HCT116 (cell line): ENCODE measurements at regions not wholly inside any gene's neighbourhood (a gene's known extent, or its start where the extent isn't known, plus 50 kb on each side); places are given as distances from the start of the nearest gene placed in this dataset.

Source experiments
- CEBPB ChIP-seq: IDR thresholded peaks from 2 replicates; pipeline ENCODE4 v1.6.1; 2012; ENCODE audit warnings: low read depth
- EGR1 ChIP-seq: IDR thresholded peaks from 2 replicates; pipeline ENCODE4 v1.6.1; 2012; ENCODE audit warnings: low read depth
- EZH2 ChIP-seq: fragments of 200-600 bp; sonication (generic); IDR thresholded peaks from 2 replicates; pipeline ENCODE4 v1.6.1; 2017; ENCODE audit warnings: antibody characterized with exemption, mixed run types
- EZH2phosphoT487 ChIP-seq: fragments of 200-600 bp; IDR thresholded peaks from 2 replicates; pipeline ENCODE4 v1.6.1; 2018; ENCODE audit warnings: antibody characterized with exemption, borderline replicate concordance
- JUND ChIP-seq: IDR thresholded peaks from 2 replicates; pipeline ENCODE4 v1.6.1; 2012
- POLR2A ChIP-seq: IDR thresholded peaks from 2 replicates; pipeline ENCODE4 v1.7.0; 2011; ENCODE audit warnings: borderline replicate concordance; ENCODE audit not compliant: insufficient read depth, insufficient read length; ENCODE audit errors: extremely low read depth
- POLR2AphosphoS5 ChIP-seq: IDR thresholded peaks from 2 replicates; pipeline ENCODE4 v1.6.1; 2011; ENCODE audit warnings: mild to moderate bottlenecking, low read depth, low read length, moderate library complexity
- SIN3A ChIP-seq: IDR thresholded peaks from 2 replicates; pipeline ENCODE4 v1.6.1; 2012; ENCODE audit warnings: low read depth
- SP1 ChIP-seq: IDR thresholded peaks from 2 replicates; pipeline ENCODE4 v1.6.1; 2012; ENCODE audit warnings: low read depth
- ZFX ChIP-seq: fragments of 450-650 bp; IDR thresholded peaks from 2 replicates; pipeline ENCODE4 v1.6.1; 2017
- ZNF274 ChIP-seq: fragments of 200-500 bp; sonication (Bioruptor generic); IDR thresholded peaks from 2 replicates; pipeline ENCODE4 v1.6.1; 2014; ENCODE audit warnings: mild to moderate bottlenecking, low read depth, low read length, inconsistent platforms
- TF ChIP-seq, protein P1 (sequence below), 3 experiments: fragments of 200-600 bp in 1 of 3; sonication (generic) in 1 of 3; IDR thresholded peaks in 2 of 3; conservative IDR thresholded peaks in 1 of 3; 2 replicates each; pipeline ENCODE4 v1.5.1; 2012 to 2017; ENCODE audit warnings: low read depth in 2 of 3, low read length in 2 of 3, antibody characterized with exemption in 1 of 3, borderline replicate concordance in 1 of 3, control low read depth in 1 of 3, mild to moderate bottlenecking in 1 of 3, mixed read lengths in 1 of 3, mixed run types in 1 of 3, moderate library complexity in 1 of 3; ENCODE audit not compliant: insufficient read depth in 1 of 3
- TF ChIP-seq, protein P2 (sequence below): IDR thresholded peaks from 2 replicates; pipeline ENCODE4 v1.6.1; 2012; ENCODE audit warnings: low read depth
- TF ChIP-seq, protein P3 (sequence below): IDR thresholded peaks from 2 replicates; pipeline ENCODE4 v1.6.1; 2012

DNA sequence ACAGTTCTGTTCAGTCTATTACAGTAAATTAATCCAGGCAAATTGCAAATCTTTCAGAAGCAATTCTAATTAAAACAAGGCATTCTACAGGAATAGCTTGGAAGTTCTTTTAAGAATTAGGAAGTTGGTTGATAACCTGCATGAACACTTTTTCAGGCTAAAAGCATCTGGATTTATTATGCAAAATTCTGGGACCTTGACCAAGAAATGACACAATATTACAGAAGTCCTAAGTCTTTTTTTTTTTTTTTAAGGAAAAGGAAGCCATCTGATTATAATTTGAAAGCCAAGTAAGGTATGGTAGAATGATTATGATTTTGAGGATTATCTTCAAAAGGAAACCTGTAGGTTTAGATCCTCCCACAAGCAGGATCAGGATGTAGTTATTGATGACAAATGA, 74.7 kb upstream of the KCNK2 start:
- TF ChIP-seq POLR2A (no peak), CEBPB (no peak), POLR2AphosphoS5 (no peak), SIN3A (no peak), EZH2 (no peak), EZH2phosphoT487 (no peak), JUND (no peak), ZFX (no peak), ZNF274 (no peak), SP1 (no peak), EGR1 (no peak)
- TF ChIP-seq, protein P1, sequence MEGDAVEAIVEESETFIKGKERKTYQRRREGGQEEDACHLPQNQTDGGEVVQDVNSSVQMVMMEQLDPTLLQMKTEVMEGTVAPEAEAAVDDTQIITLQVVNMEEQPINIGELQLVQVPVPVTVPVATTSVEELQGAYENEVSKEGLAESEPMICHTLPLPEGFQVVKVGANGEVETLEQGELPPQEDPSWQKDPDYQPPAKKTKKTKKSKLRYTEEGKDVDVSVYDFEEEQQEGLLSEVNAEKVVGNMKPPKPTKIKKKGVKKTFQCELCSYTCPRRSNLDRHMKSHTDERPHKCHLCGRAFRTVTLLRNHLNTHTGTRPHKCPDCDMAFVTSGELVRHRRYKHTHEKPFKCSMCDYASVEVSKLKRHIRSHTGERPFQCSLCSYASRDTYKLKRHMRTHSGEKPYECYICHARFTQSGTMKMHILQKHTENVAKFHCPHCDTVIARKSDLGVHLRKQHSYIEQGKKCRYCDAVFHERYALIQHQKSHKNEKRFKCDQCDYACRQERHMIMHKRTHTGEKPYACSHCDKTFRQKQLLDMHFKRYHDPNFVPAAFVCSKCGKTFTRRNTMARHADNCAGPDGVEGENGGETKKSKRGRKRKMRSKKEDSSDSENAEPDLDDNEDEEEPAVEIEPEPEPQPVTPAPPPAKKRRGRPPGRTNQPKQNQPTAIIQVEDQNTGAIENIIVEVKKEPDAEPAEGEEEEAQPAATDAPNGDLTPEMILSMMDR (IDR thresholded peaks at IDR 0.05 in 2 of 3, conservative IDR thresholded peaks at IDR 0.05 in 1 of 3; ENCODE audit: borderline replicate concordance in 1 of 3, insufficient read depth in 1 of 3, low read depth in 2 of 3, low read length in 2 of 3) = no peak
- TF ChIP-seq, protein P2, sequence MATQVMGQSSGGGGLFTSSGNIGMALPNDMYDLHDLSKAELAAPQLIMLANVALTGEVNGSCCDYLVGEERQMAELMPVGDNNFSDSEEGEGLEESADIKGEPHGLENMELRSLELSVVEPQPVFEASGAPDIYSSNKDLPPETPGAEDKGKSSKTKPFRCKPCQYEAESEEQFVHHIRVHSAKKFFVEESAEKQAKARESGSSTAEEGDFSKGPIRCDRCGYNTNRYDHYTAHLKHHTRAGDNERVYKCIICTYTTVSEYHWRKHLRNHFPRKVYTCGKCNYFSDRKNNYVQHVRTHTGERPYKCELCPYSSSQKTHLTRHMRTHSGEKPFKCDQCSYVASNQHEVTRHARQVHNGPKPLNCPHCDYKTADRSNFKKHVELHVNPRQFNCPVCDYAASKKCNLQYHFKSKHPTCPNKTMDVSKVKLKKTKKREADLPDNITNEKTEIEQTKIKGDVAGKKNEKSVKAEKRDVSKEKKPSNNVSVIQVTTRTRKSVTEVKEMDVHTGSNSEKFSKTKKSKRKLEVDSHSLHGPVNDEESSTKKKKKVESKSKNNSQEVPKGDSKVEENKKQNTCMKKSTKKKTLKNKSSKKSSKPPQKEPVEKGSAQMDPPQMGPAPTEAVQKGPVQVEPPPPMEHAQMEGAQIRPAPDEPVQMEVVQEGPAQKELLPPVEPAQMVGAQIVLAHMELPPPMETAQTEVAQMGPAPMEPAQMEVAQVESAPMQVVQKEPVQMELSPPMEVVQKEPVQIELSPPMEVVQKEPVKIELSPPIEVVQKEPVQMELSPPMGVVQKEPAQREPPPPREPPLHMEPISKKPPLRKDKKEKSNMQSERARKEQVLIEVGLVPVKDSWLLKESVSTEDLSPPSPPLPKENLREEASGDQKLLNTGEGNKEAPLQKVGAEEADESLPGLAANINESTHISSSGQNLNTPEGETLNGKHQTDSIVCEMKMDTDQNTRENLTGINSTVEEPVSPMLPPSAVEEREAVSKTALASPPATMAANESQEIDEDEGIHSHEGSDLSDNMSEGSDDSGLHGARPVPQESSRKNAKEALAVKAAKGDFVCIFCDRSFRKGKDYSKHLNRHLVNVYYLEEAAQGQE = no peak
- TF ChIP-seq, protein P3, sequence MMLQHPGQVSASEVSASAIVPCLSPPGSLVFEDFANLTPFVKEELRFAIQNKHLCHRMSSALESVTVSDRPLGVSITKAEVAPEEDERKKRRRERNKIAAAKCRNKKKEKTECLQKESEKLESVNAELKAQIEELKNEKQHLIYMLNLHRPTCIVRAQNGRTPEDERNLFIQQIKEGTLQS = no peak
